CD4-positive, alpha-beta T cell (primary cell): ENCODE measurements at regions not wholly inside any gene's neighbourhood (a gene's known extent, or its start where the extent isn't known, plus 50 kb on each side); places are given as distances from the start of the nearest gene placed in this dataset.

Experiments
- ATAC-seq: fragments of 200-7000 bp; cut with Tn5 transposase; one replicate; pipeline ENCODE4 v1.10.0; 2022; ENCODE audit warnings: mild to moderate bottlenecking; ENCODE audit not compliant: poor library complexity
- CTCF ChIA-PET: fragments of 350-600 bp; sonication (Branson Sonifier 250); formaldehyde crosslinking; loops from one replicate; lab custom pipeline; 2021; ENCODE audit warnings: antibody characterized with exemption, inconsistent platforms; lab: Charles Lee
- POLR2A ChIA-PET: fragments of 350-600 bp; sonication (Branson Sonifier 250); formaldehyde crosslinking; loops from one replicate; lab custom pipeline; 2021; ENCODE audit warnings: antibody characterized with exemption, inconsistent platforms; lab: Charles Lee
- DNase-seq, 14 experiments: peaks; one replicate each; pipeline ENCODE4 v3.0.0-alpha.2; 2013 to 2020; ENCODE audit warnings: mixed read lengths in 2 of 14
- H3K27ac ChIP-seq, 2 donors: one replicate each; pipeline versions ENCODE4 v1.5.1 to v1.7.0; 2013; ENCODE audit warnings: low read length in 2 of 2, low read depth in 1 of 2, mild to moderate bottlenecking in 1 of 2
- H3K27me3 ChIP-seq, 2 experiments: 1 replicate in 1 of 2; 2 replicates in 1 of 2; pipeline versions ENCODE4 v1.6.1 to v1.7.0; 2013; ENCODE audit warnings: low read length in 2 of 2, control low read depth in 1 of 2, mild to moderate bottlenecking in 1 of 2, moderate library complexity in 1 of 2; ENCODE audit not compliant: insufficient read depth in 2 of 2, control insufficient read depth in 1 of 2
- H3K36me3 ChIP-seq: one replicate; pipeline ENCODE4 v1.6.1; 2013; ENCODE audit warnings: low read length, control low read depth; ENCODE audit not compliant: insufficient read depth
- H3K4me1 ChIP-seq: one replicate; pipeline ENCODE4 v1.6.1; 2013; ENCODE audit warnings: low read length, control low read depth; ENCODE audit not compliant: insufficient read depth
- H3K4me3 ChIP-seq: one replicate; pipeline ENCODE4 v1.5.1; 2013; ENCODE audit warnings: mild to moderate bottlenecking, low read length, moderate library complexity
- H3K9me3 ChIP-seq, 2 experiments: 1 replicate in 1 of 2; 2 replicates in 1 of 2; pipeline versions ENCODE4 v1.6.1 to v1.7.0; 2013; ENCODE audit warnings: low read length in 2 of 2, mild to moderate bottlenecking in 2 of 2, control low read depth in 1 of 2, moderate library complexity in 1 of 2; ENCODE audit not compliant: control insufficient read depth in 1 of 2, insufficient read depth in 1 of 2
- H3K27ac Mint-ChIP-seq: one replicate; pipeline ENCODE4 v1.8.0; 2020; ENCODE audit warnings: mixed read lengths
- H3K27me3 Mint-ChIP-seq: one replicate; pipeline ENCODE4 v1.8.0; 2021; ENCODE audit warnings: mixed read lengths
- H3K36me3 Mint-ChIP-seq: one replicate; pipeline ENCODE4 v1.8.0; 2021; ENCODE audit warnings: low read depth, mixed read lengths
- H3K4me1 Mint-ChIP-seq: one replicate; pipeline ENCODE4 v1.8.0; 2021; ENCODE audit warnings: low read depth, mixed read lengths
- H3K4me3 Mint-ChIP-seq: one replicate; pipeline ENCODE4 v1.8.0; 2020; ENCODE audit warnings: mild to moderate bottlenecking, mixed read lengths
- H3K9me3 Mint-ChIP-seq: one replicate; pipeline ENCODE4 v1.8.0; 2020; ENCODE audit warnings: mixed read lengths
- intact Hi-C, 2 experiments: fragments of 100-400 bp; cut with DNase I in 1 of 2; cut with micrococcal nuclease in 1 of 2; formaldehyde crosslinking; loops; one replicate each; pipeline versions ENCODE4 v1.15.1 to v1.9.0; 2023 to 2025; cut with DNase I, micrococcal nuclease
- TF ChIP-seq, protein P1 (sequence below): fragments of 200-600 bp; IDR thresholded peaks from one replicate; pipeline ENCODE4 v1.8.0; 2022; ENCODE audit warnings: antibody characterized with exemption, mild to moderate bottlenecking

DNA sequence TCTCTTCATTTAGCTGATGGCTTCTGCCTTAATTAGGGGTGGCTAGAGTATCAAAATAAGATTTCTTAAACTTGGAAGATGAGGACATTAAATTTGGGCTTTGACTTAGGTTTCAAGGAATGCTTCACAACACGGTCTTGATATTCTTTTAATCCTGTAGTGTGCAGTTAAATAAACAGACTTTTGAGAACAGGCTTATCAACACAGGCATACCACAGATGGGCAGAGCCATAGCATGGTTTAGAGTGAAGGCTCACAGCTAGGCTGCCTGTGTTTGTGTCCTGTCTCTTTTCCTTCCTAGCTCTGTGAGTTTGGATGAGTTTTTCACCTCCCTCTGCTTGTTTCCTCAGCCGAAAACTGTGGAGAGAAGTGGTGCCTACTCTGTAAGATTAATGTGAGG, 102.3 kb upstream of the IPO9 start:
- Mint-ChIP-seq H3K36me3 (no peaks in the 10 kb centered on the region), H3K27ac (no peak overlapping the region), H3K27me3 (peaks cover 22% of the 10 kb centered on the region), H3K4me1 (no peaks in the 10 kb centered on the region), H3K9me3 (no peaks in the 10 kb centered on the region), H3K4me3 (no peak overlapping the region)
- Histone ChIP-seq H3K27me3 (peaks cover 0 to 4% of the 10 kb centered on the region in 2 experiments), H3K4me1 (no peaks in the 10 kb centered on the region), H3K27ac (no peak overlapping the region), H3K4me3 (no peak overlapping the region), H3K9me3 (no peaks in the 10 kb centered on the region), H3K36me3 (no peaks in the 10 kb centered on the region)
- ATAC-seq = no peak
- TF ChIP-seq, protein P1, sequence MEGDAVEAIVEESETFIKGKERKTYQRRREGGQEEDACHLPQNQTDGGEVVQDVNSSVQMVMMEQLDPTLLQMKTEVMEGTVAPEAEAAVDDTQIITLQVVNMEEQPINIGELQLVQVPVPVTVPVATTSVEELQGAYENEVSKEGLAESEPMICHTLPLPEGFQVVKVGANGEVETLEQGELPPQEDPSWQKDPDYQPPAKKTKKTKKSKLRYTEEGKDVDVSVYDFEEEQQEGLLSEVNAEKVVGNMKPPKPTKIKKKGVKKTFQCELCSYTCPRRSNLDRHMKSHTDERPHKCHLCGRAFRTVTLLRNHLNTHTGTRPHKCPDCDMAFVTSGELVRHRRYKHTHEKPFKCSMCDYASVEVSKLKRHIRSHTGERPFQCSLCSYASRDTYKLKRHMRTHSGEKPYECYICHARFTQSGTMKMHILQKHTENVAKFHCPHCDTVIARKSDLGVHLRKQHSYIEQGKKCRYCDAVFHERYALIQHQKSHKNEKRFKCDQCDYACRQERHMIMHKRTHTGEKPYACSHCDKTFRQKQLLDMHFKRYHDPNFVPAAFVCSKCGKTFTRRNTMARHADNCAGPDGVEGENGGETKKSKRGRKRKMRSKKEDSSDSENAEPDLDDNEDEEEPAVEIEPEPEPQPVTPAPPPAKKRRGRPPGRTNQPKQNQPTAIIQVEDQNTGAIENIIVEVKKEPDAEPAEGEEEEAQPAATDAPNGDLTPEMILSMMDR = no peak
- no peak for DNase-seq
- ChIA-PET CTCF (interaction anchor here (1.3 kb wide), 1 partner anchor 17 kb away, joined by 3 read pairs; no protein-coding TSS in a partner anchor), POLR2A (no interaction called here)
- intact Hi-C loops = no loop called here

DNA sequence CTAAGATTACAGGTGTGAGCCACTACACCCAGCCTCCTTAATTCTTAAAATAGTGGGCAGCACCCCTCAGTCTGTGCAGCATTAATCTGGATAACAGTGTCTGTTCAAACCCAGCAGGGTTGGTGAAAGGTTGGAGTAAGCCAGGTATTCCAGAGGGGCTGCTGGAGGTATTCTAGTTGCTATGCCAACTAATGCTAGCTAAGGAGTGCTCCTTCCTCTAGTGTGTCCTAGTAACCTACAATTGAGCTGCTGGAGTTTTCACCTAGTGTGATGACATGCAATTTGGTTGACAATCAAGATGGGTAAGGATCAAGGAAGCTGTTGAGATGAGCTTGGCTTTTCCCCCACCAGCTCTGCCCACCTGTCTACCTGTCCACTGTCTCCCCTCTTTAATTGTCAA, 100.2 kb upstream of the IPO9 start:
- H3K36me3 ChIP-seq = no peaks in the 10 kb centered on the region
- no peak overlapping the region for H3K4me3 ChIP-seq
- H3K27ac Mint-ChIP-seq = no peak overlapping the region
- POLR2A ChIA-PET = no interaction called here
- CTCF ChIA-PET = no interaction called here
- DNase-seq = no peak
- intact Hi-C loops = no loop called here
- no peaks in the 10 kb centered on the region for H3K4me1 Mint-ChIP-seq
- no peak overlapping the region for H3K4me3 Mint-ChIP-seq
- no peaks in the 10 kb centered on the region for H3K9me3 Mint-ChIP-seq
- TF ChIP-seq, protein P1 = no peak
- no peaks in the 10 kb centered on the region for H3K36me3 Mint-ChIP-seq
- no peaks in the 10 kb centered on the region for H3K4me1 ChIP-seq
- no peaks in the 10 kb centered on the region for H3K9me3 ChIP-seq
- no peak overlapping the region for H3K27ac ChIP-seq
- peaks cover 0 to 4% of the 10 kb centered on the region in 2 experiments for H3K27me3 ChIP-seq
- H3K27me3 Mint-ChIP-seq = peaks cover 30% of the 10 kb centered on the region
- ATAC-seq = no peak

DNA sequence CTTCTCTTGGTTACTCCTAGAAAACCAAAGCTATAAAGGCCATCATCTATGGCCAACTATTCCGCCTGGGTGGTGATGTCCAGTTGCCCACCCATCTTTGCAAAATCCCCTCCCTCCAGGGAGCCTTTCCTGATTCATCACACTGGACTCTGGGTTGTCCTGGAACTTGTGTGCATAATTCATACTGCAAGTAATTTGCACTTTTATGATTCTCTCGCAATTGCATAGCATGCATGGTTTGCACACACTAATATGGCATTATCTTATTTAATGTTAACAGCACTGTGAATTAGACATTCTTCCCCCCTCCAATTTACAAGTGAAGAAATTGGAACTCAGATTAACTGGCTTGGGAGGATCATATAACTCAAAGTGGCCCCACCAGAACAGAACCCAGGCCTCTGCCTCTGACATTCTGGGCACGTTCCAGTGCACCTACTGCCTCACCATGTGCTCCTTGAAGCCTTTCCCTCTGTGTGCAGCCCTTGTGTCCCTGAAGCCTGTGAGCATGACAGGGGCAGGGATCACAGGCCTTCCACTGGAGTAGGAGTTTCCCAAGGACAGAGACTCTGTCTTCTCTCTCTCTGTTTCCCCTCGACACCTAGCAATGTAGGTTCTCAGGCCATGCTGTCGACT, 98.9 kb upstream of the IPO9 start:
- Mint-ChIP-seq H3K9me3 (no peaks in the 10 kb centered on the region), H3K36me3 (no peaks in the 10 kb centered on the region), H3K4me3 (no peak overlapping the region), H3K27ac (no peak overlapping the region), H3K27me3 (peaks cover 18% of the 10 kb centered on the region), H3K4me1 (no peaks in the 10 kb centered on the region)
- Histone ChIP-seq H3K4me1 (no peaks in the 10 kb centered on the region), H3K4me3 (no peak overlapping the region), H3K36me3 (no peaks in the 10 kb centered on the region), H3K9me3 (no peaks in the 10 kb centered on the region), H3K27ac (no peak overlapping the region), H3K27me3 (peaks cover 0 to 4% of the 10 kb centered on the region in 2 experiments)
- ChIA-PET POLR2A (no interaction called here), CTCF (no interaction called here)
- TF ChIP-seq, protein P1 = no peak
- intact Hi-C loops = no loop called here
- ATAC-seq (no peak), DNase-seq (no peak)
